ENCODE measurements at regions not wholly inside any gene's neighbourhood (a gene's known extent, or its start where the extent isn't known, plus 50 kb on each side); places are given as distances from the start of the nearest gene placed in this dataset.

DNA sequence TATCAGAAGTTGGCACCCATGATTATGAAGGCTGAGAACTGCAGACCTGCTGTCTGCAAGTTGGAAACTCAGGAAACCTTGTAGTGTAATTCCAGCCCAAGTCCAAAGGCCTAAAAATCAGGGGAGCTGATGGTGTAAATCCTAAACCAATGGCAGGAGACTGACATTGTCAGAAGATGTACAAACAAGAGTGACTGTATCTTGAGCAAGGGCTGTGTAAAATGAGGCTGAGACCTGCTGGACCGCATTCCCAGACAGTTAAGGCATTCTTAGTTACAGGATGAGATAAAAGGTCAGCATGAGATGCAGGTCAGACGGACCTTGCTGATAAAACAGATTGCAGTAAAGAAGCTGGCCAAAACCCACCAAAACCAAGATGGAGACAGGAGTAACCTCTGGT is 147.7 kb downstream of the COG6 start:
- H3K27ac Mint-ChIP-seq = no peak overlapping the region

DNA sequence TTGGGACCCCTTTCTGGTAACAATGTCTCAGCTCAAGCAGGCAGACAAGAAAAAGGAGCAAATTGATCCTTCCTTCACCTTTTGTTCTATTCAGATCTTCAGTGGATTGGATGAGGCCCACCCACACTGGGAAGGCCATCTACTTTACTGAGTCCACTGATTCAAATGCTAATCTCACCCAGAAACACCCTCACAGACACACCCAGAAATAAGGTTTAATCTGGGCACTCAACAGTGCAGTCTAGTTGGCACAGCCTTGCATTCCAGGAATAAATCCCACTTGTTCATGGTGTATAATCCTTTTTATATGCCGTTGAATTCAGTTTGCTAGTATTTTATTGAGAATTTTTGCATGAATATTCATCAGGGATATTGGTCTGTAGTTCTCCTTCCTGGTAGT is 148.4 kb downstream of the COG6 start:
- H3K27me3 Mint-ChIP-seq (ENCODE audit: insufficient read depth) = no peaks in the 10 kb centered on the region; the same call in none of the 2 replicates
- no peaks in the 10 kb centered on the region for H3K4me1 Mint-ChIP-seq (ENCODE audit: low read depth)
- no peaks in the 10 kb centered on the region; the same call in 1 of the 2 replicates for H3K9me3 Mint-ChIP-seq
- no peak overlapping the region for H3K4me3 Mint-ChIP-seq
- TF ChIP-seq, protein P1, sequence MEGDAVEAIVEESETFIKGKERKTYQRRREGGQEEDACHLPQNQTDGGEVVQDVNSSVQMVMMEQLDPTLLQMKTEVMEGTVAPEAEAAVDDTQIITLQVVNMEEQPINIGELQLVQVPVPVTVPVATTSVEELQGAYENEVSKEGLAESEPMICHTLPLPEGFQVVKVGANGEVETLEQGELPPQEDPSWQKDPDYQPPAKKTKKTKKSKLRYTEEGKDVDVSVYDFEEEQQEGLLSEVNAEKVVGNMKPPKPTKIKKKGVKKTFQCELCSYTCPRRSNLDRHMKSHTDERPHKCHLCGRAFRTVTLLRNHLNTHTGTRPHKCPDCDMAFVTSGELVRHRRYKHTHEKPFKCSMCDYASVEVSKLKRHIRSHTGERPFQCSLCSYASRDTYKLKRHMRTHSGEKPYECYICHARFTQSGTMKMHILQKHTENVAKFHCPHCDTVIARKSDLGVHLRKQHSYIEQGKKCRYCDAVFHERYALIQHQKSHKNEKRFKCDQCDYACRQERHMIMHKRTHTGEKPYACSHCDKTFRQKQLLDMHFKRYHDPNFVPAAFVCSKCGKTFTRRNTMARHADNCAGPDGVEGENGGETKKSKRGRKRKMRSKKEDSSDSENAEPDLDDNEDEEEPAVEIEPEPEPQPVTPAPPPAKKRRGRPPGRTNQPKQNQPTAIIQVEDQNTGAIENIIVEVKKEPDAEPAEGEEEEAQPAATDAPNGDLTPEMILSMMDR (IDR thresholded peaks at IDR 0.05) = no peak
- no peak for DNase-seq
- H3K36me3 Mint-ChIP-seq (ENCODE audit: low read depth) = no peaks in the 10 kb centered on the region
- H3K27ac Mint-ChIP-seq = no peak overlapping the region

More for the DNA sequence above, 147.7 kb downstream of the COG6 start:
- Mint-ChIP-seq H3K4me1 (ENCODE audit: low read depth) (no peaks in the 10 kb centered on the region), H3K36me3 (ENCODE audit: low read depth) (no peaks in the 10 kb centered on the region), H3K27me3 (ENCODE audit: insufficient read depth) (no peaks in the 10 kb centered on the region; the same call in none of the 2 replicates), H3K4me3 (no peak overlapping the region), H3K9me3 (no peaks in the 10 kb centered on the region; the same call in 1 of the 2 replicates)
- TF ChIP-seq, protein P1 (IDR thresholded peaks at IDR 0.05) = no peak
- DNase-seq = no peak

DNA sequence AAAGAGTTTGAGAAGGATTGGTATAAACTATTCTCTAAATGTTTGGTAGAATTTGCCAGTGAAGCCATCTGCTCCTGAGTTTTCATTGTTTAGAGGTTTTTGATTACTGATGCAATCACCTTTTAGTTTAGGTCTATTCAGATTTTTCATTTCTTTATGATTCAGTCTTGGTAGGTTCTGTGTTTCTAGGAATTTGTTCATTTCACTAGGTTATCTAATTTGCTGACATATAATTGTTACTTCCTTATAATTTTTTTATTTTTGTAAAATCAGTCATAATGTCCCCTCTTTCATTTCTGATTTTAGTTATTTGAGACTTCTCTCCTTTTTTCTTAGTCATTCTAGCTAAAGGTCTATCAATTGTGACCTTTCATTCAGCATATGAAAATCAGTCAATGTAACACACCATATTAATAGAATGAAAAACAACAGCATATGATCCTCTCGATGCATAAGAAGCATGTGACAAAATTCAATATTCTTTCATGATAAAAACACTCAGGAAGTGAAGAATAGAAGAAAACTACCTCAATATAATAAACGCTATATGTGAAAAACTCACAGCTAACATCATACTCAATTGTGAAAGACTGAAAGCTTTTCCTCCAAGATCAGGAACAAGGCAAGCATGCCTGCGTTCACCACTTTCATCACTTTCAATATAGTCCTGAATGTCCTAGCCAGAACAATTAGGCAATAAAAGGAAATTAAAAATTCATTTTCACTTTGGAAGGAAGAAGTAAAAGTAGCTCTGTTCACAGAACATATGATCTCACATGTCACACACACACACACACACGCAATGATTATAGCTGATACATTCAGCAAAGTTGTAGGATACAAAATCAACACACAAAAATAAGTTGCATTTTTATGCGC is 149.1 kb downstream of the COG6 start:
- Mint-ChIP-seq H3K36me3 (ENCODE audit: low read depth) (no peaks in the 10 kb centered on the region), H3K4me3 (no peak overlapping the region), H3K9me3 (no peaks in the 10 kb centered on the region; the same call in 1 of the 2 replicates), H3K27ac (no peak overlapping the region), H3K27me3 (ENCODE audit: insufficient read depth) (no peaks in the 10 kb centered on the region; the same call in none of the 2 replicates), H3K4me1 (ENCODE audit: low read depth) (no peaks in the 10 kb centered on the region)
- TF ChIP-seq, protein P1 (IDR thresholded peaks at IDR 0.05) = no peak
- DNase-seq = no peak

DNA sequence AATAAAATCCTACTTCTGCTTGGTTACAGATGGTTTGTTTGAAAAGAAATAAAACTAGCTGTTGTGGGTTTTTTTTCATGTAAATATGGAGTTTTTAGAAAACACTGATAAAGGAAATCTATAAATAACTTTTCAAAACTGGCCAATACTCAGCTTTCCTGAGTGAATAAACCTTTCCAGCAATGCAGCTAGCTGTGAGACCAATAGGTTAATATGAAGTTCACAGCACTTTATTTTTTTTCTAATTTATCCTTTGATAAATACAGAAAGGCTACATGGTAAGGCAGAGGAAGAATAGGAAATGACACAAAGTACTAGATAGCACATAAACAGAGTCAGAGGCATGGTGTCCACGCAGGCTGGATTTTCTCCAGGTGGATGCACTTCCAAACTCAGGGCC is 154.0 kb downstream of the COG6 start:
- no peaks in the 10 kb centered on the region; the same call in 1 of the 2 replicates for H3K27me3 Mint-ChIP-seq (ENCODE audit: insufficient read depth)
- no peaks in the 10 kb centered on the region for H3K4me1 Mint-ChIP-seq (ENCODE audit: low read depth)
- H3K9me3 Mint-ChIP-seq = no peaks in the 10 kb centered on the region
- TF ChIP-seq, protein P1 (IDR thresholded peaks at IDR 0.05) = no peak
- no peak for DNase-seq
- H3K4me3 Mint-ChIP-seq = no peak overlapping the region
- no peak overlapping the region for H3K27ac Mint-ChIP-seq
- no peaks in the 10 kb centered on the region for H3K36me3 Mint-ChIP-seq (ENCODE audit: low read depth)

DNA sequence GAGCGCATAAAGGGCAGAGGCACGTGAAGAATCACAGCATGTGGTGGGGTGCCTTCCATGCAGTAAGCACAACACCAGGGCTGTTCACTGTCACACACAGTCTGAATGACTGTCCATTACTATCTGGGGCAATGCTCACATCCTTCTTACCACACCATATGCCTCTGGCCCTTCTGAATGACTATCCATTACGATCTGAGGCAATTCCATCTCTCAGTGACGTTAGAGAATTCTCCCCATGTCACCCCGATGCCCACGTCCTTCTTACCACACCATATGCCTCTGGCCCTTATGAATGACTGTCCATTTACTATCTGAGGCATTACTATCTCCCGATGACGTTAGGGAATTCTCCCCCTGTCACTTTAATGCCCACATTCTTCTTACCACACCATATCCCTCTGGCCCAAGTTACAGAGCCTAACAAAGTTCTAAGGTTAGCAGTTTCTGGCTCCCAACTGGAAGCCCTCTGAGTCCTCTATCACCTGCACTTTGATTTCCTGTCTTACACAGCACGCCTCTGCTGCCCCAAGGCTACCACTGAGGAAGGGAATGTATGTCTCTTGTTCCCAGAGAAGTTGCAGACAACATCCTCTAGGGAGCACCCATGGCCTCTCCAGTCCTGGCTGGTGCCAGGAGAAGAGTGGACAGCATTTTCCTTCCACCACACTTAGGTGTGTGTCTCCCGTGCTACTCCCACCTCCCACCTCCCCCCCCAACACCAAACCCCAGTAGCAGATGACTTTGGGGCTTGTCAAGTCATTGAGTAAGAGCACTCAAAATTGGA is 154.8 kb downstream of the COG6 start:
- no peak for DNase-seq
- Mint-ChIP-seq H3K36me3 (ENCODE audit: low read depth) (no peaks in the 10 kb centered on the region), H3K4me1 (ENCODE audit: low read depth) (no peaks in the 10 kb centered on the region), H3K27me3 (ENCODE audit: insufficient read depth) (no peaks in the 10 kb centered on the region; the same call in 1 of the 2 replicates), H3K9me3 (no peaks in the 10 kb centered on the region), H3K27ac (no peak overlapping the region), H3K4me3 (no peak overlapping the region)
- TF ChIP-seq, protein P1 (IDR thresholded peaks at IDR 0.05) = no peak

All from HFFc6 (cell line).